ENCODE measurements at regions not wholly inside any gene's neighbourhood (a gene's known extent, or its start where the extent isn't known, plus 50 kb on each side); places are given as distances from the start of the nearest gene placed in this dataset.

DNA sequence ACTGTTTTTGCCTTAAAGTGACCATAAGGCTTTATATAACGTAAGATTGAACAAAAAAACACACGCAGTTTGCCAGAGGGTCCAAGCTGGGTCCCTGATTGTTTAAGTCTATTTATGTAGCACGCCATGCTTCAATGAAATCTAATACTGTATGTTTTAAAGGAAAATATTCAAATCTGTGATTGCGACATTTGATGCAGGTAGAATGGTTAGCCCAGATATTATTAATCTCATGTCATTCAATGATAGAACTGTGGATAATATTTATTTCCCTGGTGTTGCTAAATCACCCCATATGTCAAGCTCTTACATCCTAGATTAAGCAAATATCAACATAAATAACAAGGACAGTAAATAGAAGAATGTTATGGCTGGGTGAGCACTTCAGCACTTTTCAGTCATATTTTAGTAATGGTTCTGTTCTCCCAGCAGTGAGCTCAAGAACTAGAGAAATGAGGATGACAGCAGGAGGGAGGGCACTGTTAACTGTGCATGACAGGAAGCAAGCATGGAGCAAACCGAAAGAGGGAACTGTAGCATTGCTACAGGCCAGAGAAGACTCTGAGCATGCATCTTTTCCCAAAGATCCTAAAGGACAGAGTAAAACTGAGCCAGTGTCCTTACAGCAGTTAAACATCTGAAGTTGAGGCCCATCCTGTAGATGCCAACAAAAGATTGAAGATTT lies 465.7 kb upstream of the MGAT4C start:
- DNase-seq, result no peak
- H3K36me3 ChIP-seq (replicated peaks in 1 of 2; ENCODE audit: control insufficient read depth in 1 of 2, insufficient read depth in 2 of 2, low read length in 2 of 2), result no peaks in the 10 kb centered on the region
- peaks cover 0 to 2% (median 0%) of the 10 kb centered on the region in 7 donors for H3K9me3 Mint-ChIP-seq
- no peak overlapping the region for H3K4me3 Mint-ChIP-seq
- no peak overlapping the region for H2AFZ ChIP-seq (ENCODE audit: insufficient read depth, low read depth, low read length, poor library complexity, severe bottlenecking)
- H3K9ac ChIP-seq (ENCODE audit: insufficient read depth, low read length, poor library complexity, severe bottlenecking), result no peak overlapping the region
- no peak overlapping the region for H3K4me2 ChIP-seq (replicated peaks; ENCODE audit: extremely low read depth, low read length, poor library complexity, severe bottlenecking)
- peak overlapping the region in 1 of 7 donors; percentile 9 for H3K27ac Mint-ChIP-seq
- no peak overlapping the region for H3K4me3 ChIP-seq (replicated peaks in 1 of 3; ENCODE audit: low read depth in 2 of 3, low read length in 3 of 3)
- no peaks in the 10 kb centered on the region for H3K79me2 ChIP-seq (ENCODE audit: insufficient read depth, low read length)
- H3K36me3 Mint-ChIP-seq, result no peaks in the 10 kb centered on the region
- H3K27me3 Mint-ChIP-seq (ENCODE audit: low read depth in 3 of 3), result no peaks in the 10 kb centered on the region
- H3K27ac ChIP-seq (ENCODE audit: low read depth in 1 of 2, low read length in 2 of 2), result no peak overlapping the region
- no peaks in the 10 kb centered on the region for H3K9me3 ChIP-seq (replicated peaks in 1 of 2; ENCODE audit: control insufficient read depth in 1 of 2, insufficient read depth in 1 of 2, low read length in 2 of 2)
- TF ChIP-seq, protein P1, sequence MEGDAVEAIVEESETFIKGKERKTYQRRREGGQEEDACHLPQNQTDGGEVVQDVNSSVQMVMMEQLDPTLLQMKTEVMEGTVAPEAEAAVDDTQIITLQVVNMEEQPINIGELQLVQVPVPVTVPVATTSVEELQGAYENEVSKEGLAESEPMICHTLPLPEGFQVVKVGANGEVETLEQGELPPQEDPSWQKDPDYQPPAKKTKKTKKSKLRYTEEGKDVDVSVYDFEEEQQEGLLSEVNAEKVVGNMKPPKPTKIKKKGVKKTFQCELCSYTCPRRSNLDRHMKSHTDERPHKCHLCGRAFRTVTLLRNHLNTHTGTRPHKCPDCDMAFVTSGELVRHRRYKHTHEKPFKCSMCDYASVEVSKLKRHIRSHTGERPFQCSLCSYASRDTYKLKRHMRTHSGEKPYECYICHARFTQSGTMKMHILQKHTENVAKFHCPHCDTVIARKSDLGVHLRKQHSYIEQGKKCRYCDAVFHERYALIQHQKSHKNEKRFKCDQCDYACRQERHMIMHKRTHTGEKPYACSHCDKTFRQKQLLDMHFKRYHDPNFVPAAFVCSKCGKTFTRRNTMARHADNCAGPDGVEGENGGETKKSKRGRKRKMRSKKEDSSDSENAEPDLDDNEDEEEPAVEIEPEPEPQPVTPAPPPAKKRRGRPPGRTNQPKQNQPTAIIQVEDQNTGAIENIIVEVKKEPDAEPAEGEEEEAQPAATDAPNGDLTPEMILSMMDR (IDR thresholded peaks at IDR 0.05), result no peak
- intact Hi-C loops (cut with micrococcal nuclease), result no loop called here
- H3K4me1 ChIP-seq (ENCODE audit: control insufficient read depth in 1 of 2, insufficient read depth in 2 of 2, low read length in 2 of 2), result no peaks in the 10 kb centered on the region
- no peaks in the 10 kb centered on the region for H3K27me3 ChIP-seq (ENCODE audit: control insufficient read depth in 2 of 2, insufficient read depth in 2 of 2, low read length in 2 of 2)
- H4K20me1 ChIP-seq (ENCODE audit: insufficient read depth, low read length), result no peaks in the 10 kb centered on the region
- H3K4me1 Mint-ChIP-seq, result no peaks in the 10 kb centered on the region
- WGBS (ENCODE audit: insufficient coverage), result 65% methylated on average over 2 of the region's 5 CpGs

DNA sequence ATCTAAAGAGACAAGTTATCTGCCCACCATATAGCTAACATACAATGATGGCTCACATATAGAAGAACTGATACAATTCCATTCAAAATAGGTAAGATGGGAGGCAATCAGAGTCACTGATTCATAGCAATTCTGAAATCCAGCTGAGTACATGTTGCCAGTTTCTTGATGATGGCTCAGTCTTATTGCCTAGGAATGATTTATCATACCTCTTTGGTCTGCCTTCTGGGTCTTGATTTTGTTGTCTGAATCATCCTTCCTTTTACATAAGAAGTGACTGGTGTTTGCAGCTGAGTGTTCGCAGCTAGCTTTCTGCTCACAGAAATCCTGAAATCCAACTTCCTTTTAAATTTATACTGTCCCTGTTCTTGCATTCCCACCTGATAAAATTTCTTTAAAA lies 463.2 kb upstream of the MGAT4C start:
- TF ChIP-seq, protein P1 (IDR thresholded peaks at IDR 0.05), result no peak
- H3K27me3 ChIP-seq (ENCODE audit: control insufficient read depth in 2 of 2, insufficient read depth in 2 of 2, low read length in 2 of 2), result no peaks in the 10 kb centered on the region
- H3K9ac ChIP-seq (ENCODE audit: insufficient read depth, low read length, poor library complexity, severe bottlenecking), result no peak overlapping the region
- no peak overlapping the region for H2AFZ ChIP-seq (ENCODE audit: insufficient read depth, low read depth, low read length, poor library complexity, severe bottlenecking)
- H3K4me2 ChIP-seq (replicated peaks; ENCODE audit: extremely low read depth, low read length, poor library complexity, severe bottlenecking), result no peak overlapping the region
- Mint-ChIP-seq H3K4me3 (no peak overlapping the region), H3K36me3 (no peaks in the 10 kb centered on the region), H3K27me3 (ENCODE audit: low read depth in 3 of 3) (no peaks in the 10 kb centered on the region), H3K4me1 (no peaks in the 10 kb centered on the region), H3K27ac (no peak overlapping the region), H3K9me3 (peaks cover 0 to 2% (median 0%) of the 10 kb centered on the region in 7 donors)
- H3K4me3 ChIP-seq (replicated peaks in 1 of 3; ENCODE audit: low read depth in 2 of 3, low read length in 3 of 3), result no peak overlapping the region
- H3K79me2 ChIP-seq (ENCODE audit: insufficient read depth, low read length), result no peaks in the 10 kb centered on the region
- H4K20me1 ChIP-seq (ENCODE audit: insufficient read depth, low read length), result no peaks in the 10 kb centered on the region
- no peaks in the 10 kb centered on the region for H3K4me1 ChIP-seq (ENCODE audit: control insufficient read depth in 1 of 2, insufficient read depth in 2 of 2, low read length in 2 of 2)
- no peak overlapping the region for H3K27ac ChIP-seq (ENCODE audit: low read depth in 1 of 2, low read length in 2 of 2)
- no peak for DNase-seq
- no peaks in the 10 kb centered on the region for H3K9me3 ChIP-seq (replicated peaks in 1 of 2; ENCODE audit: control insufficient read depth in 1 of 2, insufficient read depth in 1 of 2, low read length in 2 of 2)
- intact Hi-C loops (cut with micrococcal nuclease), result no loop called here
- H3K36me3 ChIP-seq (replicated peaks in 1 of 2; ENCODE audit: control insufficient read depth in 1 of 2, insufficient read depth in 2 of 2, low read length in 2 of 2), result no peaks in the 10 kb centered on the region
- no CpG with 5 or more reads among the region's 1 CpG for WGBS (ENCODE audit: insufficient coverage)

Measured in CD14-positive monocyte (primary cell).